Colonic mucosa (tissue), 4 donors: ENCODE measurements at regions not wholly inside any gene's neighbourhood (a gene's known extent, or its start where the extent isn't known, plus 50 kb on each side); places are given as distances from the start of the nearest gene placed in this dataset.

Experiments used
- DNase-seq: peaks from one replicate; pipeline ENCODE4 v3.0.0-alpha.2; 2020
- H3K27ac ChIP-seq: fragments of 200-600 bp; one replicate; pipeline ENCODE4 v1.8.0; 2021
- H3K27me3 ChIP-seq: fragments of 200-600 bp; one replicate; pipeline ENCODE4 v1.8.0; 2021
- H3K36me3 ChIP-seq: fragments of 200-600 bp; one replicate; pipeline ENCODE4 v1.8.0; 2021
- H3K4me1 ChIP-seq: fragments of 200-600 bp; one replicate; pipeline ENCODE4 v1.8.0; 2021; ENCODE audit warnings: mild to moderate bottlenecking
- H3K4me3 ChIP-seq: fragments of 200-600 bp; one replicate; pipeline ENCODE4 v1.8.0; 2021
- H3K9ac ChIP-seq, 2 donors: one replicate each; pipeline ENCODE4 v1.7.0; 2013; ENCODE audit warnings: control low read depth in 2 of 2, low read depth in 2 of 2, low read length in 2 of 2
- H3K9me3 ChIP-seq: fragments of 200-600 bp; one replicate; pipeline ENCODE4 v1.8.0; 2021
- CTCF ChIP-seq: fragments of 200-600 bp; IDR thresholded peaks from one replicate; pipeline ENCODE4 v1.8.0; 2022; ENCODE audit warnings: antibody characterized with exemption, mild to moderate bottlenecking
- intact Hi-C: fragments of 100-400 bp; cut with DNase I; formaldehyde crosslinking; loops from one replicate; pipeline ENCODE4 v1.14.1; 2022
- donor health status: healthy.
- donor health status: DM: no; HTN: no; CAD: no.
- donor health status: DM: no; HTN: no; CAD: no.

- H3K9ac ChIP-seq, result no peak overlapping the region
- DNase-seq, result no peak
- intact Hi-C loops, result no loop called here
Measured at GRCh38 chr12:115422845-115423545, 739.0 kb upstream of the TBX3 start.

GRCh38 chr12:115421796-115422709, 738.1 kb upstream of the TBX3 start:
- Histone ChIP-seq H3K9ac (no peak overlapping the region), H3K4me3 (no peak overlapping the region), H3K27ac (no peak overlapping the region), H3K36me3 (no peaks in the 10 kb centered on the region), H3K27me3 (no peaks in the 10 kb centered on the region), H3K4me1 (no peaks in the 10 kb centered on the region), H3K9me3 (no peaks in the 10 kb centered on the region)
- DNase-seq, result no peak
- intact Hi-C loops, result no loop called here
- TF ChIP-seq CTCF, result no peak

More at GRCh38 chr12:115422845-115423545, 739.0 kb upstream of the TBX3 start:
- H3K27ac ChIP-seq, result no peak overlapping the region
- no peaks in the 10 kb centered on the region for H3K36me3 ChIP-seq
- no peaks in the 10 kb centered on the region for H3K4me1 ChIP-seq
- H3K4me3 ChIP-seq, result no peak overlapping the region
- TF ChIP-seq CTCF, result no peak
- no peaks in the 10 kb centered on the region for H3K9me3 ChIP-seq
- H3K27me3 ChIP-seq, result no peaks in the 10 kb centered on the region

GRCh38 chr12:115421350-115421749, 737.4 kb upstream of the TBX3 start:
- Histone ChIP-seq H3K4me3 (no peak overlapping the region), H3K36me3 (no peaks in the 10 kb centered on the region), H3K9ac (no peak overlapping the region), H3K9me3 (no peaks in the 10 kb centered on the region), H3K27me3 (no peaks in the 10 kb centered on the region), H3K27ac (no peak overlapping the region), H3K4me1 (no peaks in the 10 kb centered on the region)
- intact Hi-C loops, result no loop called here
- DNase-seq, result no peak
- TF ChIP-seq CTCF, result no peak

GRCh38 chr12:115419145-115419646, 735.2 kb upstream of the TBX3 start:
- Histone ChIP-seq H3K27me3 (no peaks in the 10 kb centered on the region), H3K4me1 (no peaks in the 10 kb centered on the region), H3K36me3 (no peaks in the 10 kb centered on the region), H3K9me3 (no peaks in the 10 kb centered on the region), H3K4me3 (no peak overlapping the region), H3K9ac (no peak overlapping the region), H3K27ac (no peak overlapping the region)
- intact Hi-C loops, result no loop called here
- DNase-seq, result no peak
- no peak for TF ChIP-seq CTCF

- no peak overlapping the region for H3K9ac ChIP-seq
- H3K9me3 ChIP-seq, result no peaks in the 10 kb centered on the region
- H3K27ac ChIP-seq, result no peak overlapping the region
- TF ChIP-seq CTCF, result no peak
- no peak overlapping the region for H3K4me3 ChIP-seq
- no peaks in the 10 kb centered on the region for H3K4me1 ChIP-seq
- DNase-seq, result no peak
- no peaks in the 10 kb centered on the region for H3K36me3 ChIP-seq
- intact Hi-C loops, result no loop called here
- H3K27me3 ChIP-seq, result no peaks in the 10 kb centered on the region
Measured at GRCh38 chr12:115417610-115418009, 733.6 kb upstream of the TBX3 start.
